HG02642 (cell line): ENCODE measurements at regions not wholly inside any gene's neighbourhood (a gene's known extent, or its start where the extent isn't known, plus 50 kb on each side); places are given as distances from the start of the nearest gene placed in this dataset.

Experiments
- ATAC-seq: cut with Tn5 transposase; IDR thresholded peaks from one replicate; pipeline ENCODE4 v1.9.1; 2021; ENCODE audit warnings: mild to moderate bottlenecking; ENCODE audit not compliant: unreplicated experiment, poor library complexity

DNA sequence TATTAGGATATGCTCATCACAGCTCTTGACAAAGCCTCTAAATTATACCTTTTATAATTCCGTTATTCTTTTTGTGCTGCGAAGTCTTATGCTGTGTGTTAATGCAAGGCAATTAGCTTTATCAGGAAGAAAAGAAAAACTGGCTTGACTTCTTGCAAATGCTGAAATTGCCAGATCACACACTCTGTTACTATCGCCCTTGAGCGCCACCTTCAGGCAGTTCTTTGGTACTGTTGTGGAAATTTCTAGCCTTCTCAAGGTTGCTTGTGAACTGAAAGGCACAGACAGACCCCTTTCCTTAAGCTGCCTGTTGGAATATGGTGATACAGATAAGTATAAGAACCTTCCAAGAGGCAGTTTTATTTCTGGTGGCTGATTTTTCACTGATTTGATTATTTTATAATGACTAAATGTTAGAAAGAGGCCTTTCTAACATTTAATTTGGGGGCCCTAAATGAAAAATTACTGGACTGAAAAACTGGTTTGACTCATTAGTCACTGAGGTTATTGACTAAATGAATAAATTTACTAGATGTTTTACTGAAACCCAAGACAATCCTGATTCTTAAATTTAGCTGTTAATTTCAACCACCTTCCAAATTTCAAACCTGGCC lies 126.2 kb upstream of the RASGRP1 start:
- ATAC-seq: peak; percentile 53

GRCh38 chr15:38691377-38691776 lies 126.8 kb upstream of the RASGRP1 start:
- ATAC-seq: no peak

GRCh38 chr15:38691965-38692788 lies 127.6 kb upstream of the RASGRP1 start:
- ATAC-seq: no peak

DNA sequence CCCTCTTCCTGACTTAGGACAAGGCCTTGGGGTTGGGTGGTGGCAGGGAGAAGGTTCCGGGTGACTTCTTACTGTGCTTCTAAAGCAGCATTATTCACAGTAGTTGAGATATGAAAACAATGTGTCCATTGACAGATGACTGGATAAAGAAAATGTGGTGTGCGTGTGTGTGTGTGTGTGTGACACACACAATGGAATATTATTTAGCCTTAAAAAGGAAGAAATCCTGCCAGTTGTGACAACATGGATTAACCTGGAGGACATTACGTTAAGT lies 128.1 kb upstream of the RASGRP1 start:
- no peak for ATAC-seq

DNA sequence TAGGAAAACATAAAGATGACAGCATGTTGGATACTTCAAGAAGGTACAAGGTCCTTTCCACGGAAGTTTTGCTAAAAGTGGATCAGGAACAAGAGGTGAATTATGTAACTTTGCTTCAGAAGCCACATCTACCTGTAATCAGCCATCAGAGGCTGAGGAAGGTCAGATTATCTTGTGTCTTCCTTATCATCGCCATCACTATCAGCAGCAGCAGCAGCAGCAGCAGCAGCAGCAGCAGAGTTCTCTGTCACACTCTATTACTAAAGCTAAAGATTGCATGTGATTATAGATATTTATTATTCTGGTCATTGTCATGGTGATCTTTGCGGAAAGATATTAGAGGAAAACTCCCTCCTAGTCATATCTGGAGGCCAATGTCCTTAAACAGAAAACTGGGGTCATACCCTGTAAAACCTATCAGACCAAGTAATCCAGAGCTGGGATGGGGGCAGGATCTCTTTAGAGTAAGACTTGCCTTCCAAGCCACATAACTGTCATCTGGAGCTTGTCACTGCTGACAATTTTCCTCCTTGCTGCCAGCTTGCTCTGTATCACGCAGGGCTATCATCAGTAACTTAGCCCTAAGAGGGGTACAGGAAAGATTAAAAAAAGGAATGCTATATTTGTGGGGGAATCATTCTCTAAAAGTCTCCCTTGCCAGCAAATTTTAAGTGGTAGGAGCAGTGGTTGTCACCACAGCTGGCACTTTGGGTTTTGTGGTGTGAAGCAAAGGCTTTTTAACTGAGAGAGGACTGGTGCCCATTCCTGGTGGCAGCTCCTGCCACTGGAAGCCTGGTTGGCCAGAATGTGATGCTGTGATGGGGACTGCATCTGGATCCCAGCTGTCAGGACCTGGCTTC lies 130.9 kb upstream of the RASGRP1 start:
- peak; percentile 1 for ATAC-seq

DNA sequence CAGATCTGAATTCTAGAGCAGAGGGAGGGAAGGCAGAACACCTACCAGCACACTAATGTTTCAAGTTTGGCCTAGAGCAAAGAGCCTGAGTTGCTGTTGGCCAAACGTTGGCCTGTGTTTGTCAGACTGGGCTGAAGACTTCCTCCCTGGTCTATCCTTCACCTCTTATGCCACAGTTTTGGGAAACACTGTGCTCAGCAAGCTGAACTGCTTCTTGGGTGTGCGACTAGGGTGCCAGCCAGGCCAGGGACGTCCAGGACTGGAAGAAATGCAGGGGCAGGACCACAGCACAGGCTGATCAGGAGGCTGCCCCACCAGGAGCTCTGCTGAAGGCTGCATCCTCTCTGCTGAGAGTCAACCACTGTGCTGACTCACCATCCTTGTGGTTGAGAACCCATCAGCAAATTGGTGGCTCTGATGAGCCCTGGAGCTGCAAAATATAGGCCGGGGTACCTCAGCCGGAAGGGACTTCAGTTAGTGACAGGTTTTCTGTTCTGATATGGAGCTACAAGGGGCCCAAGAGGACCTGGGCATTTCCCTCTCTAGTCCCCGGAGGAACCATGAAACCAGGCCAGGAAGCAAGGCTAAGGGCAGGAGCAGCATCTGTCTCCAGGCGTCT lies 131.6 kb upstream of the RASGRP1 start:
- ATAC-seq: peak; percentile 73

GRCh38 chr15:38696790-38697495 lies 132.3 kb upstream of the RASGRP1 start:
- no peak for ATAC-seq

- no peak for ATAC-seq
Observed at GRCh38 chr15:38698254-38698653, 133.6 kb upstream of the RASGRP1 start.

GRCh38 chr15:38699633-38700230 lies 135.1 kb upstream of the RASGRP1 start:
- peak; percentile 55 for ATAC-seq

GRCh38 chr15:38701149-38701548 lies 136.5 kb upstream of the RASGRP1 start:
- no peak for ATAC-seq

GRCh38 chr15:38702178-38702912 lies 137.7 kb upstream of the RASGRP1 start:
- ATAC-seq: no peak

- no peak for ATAC-seq
Observed at GRCh38 chr15:38705436-38706219, 141.0 kb upstream of the RASGRP1 start.

DNA sequence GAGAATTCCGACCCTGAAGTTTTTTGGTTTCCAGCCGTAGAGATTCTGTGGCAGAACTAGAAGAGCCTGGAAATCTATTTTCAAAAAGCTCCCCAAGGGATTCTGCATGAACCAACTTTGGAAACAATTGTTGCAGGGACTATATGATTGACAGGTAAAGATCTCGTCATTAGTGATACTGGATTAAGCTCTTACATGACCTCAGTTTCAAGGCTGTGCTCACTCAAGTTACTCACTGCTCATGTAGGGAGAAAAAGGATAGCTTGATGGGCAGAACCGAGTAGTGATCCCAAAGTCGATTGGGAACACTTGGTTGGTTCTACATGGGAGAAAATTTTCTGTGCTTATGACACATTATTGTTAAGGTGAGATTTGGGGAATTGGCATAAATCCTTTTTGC lies 142.3 kb upstream of the RASGRP1 start:
- no peak for ATAC-seq

GRCh38 chr15:38707802-38708671 lies 143.4 kb upstream of the RASGRP1 start:
- peak; percentile 83 for ATAC-seq

DNA sequence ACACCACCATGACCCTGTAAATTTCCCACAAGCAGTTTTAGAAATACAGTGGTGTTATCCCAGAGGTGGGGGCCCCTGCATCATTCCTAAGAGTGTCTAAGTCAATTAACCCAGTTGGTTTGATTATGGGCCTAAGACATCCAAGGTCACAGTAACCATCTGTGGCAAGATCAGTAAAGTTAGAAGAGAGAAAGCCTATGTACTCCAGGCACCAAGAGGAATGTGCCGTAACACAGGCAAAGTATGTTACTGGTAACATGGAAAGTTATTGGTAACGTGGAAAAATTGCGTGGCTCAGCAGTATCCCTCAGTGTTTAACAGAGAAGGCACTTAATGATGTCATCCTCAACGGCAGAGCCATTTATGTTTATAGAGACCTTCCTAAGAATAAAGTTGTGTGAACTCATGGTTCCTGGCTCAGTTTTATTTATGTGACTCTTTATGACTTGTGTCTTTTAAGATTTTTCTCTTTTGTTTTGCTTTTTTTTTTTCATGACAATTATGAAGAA lies 144.1 kb upstream of the RASGRP1 start:
- no peak for ATAC-seq

GRCh38 chr15:38709196-38709595 lies 144.6 kb upstream of the RASGRP1 start:
- ATAC-seq: no peak
